ENCODE measurements at regions not wholly inside any gene's neighbourhood (a gene's known extent, or its start where the extent isn't known, plus 50 kb on each side); places are given as distances from the start of the nearest gene placed in this dataset.

DNA sequence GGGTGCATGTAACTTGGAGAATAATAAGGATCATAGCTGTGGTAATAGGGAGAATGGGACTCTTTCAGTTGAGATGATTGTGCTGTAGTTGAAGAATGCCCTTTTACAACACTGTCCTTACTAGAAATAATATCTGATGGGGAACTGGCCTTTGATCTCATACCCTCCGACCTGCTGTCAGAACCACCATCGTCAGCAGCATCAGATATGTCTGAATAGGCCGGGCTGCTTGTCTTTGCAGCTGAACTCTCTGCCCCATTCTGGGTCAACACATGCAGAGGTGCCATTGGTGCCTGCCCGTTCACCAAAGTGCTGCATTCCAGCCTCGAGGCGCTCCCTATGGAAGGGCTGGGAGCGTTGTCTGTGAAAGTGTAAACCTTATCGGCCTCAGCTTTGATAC, 99.1 kb downstream of the ZNF608 start:
- DNase-seq (ENCODE audit: low read depth in 2 of 2, low spot score in 1 of 2): no peak

DNA sequence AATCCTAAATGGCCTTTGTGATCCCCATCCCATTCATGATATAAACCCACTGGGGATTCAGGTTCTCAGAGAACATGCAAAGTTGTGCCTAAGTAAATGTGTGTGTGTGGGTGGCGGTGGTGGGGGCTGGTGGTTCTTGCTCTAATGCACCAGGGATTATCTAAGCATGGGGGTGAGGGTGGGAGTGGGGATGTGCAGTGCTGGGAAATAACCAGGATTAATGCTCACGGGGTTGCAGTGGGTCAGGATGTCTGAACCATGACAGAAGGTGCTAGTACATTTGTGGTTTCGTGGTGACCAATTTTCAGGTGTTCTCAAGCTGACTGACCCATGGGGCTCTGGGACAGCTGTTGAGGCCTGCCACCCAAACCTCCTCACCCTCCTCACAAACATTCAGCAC, 101.0 kb downstream of the ZNF608 start:
- no peak for DNase-seq (ENCODE audit: low read depth in 2 of 2, low spot score in 1 of 2)

DNA sequence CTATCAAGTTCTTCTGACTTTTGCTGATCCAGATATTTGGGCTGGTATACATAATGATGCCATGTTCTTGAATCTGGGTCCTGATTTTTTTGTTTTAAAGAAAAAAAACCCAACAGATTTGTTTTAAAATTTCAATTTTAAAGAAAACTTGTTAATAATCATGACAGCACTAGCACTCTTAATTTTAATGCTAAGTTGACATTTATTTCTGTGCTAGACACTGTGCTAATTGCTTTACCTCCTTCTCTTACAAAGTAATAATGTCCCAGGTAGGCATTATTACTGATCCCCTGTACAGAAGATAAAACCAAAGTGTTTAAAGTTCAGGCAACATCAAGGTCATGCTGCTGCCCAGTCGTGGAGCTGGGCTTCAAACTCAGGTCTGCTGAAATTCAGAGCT, 101.9 kb downstream of the ZNF608 start:
- no peak for DNase-seq (ENCODE audit: low read depth in 2 of 2, low spot score in 1 of 2)

DNA sequence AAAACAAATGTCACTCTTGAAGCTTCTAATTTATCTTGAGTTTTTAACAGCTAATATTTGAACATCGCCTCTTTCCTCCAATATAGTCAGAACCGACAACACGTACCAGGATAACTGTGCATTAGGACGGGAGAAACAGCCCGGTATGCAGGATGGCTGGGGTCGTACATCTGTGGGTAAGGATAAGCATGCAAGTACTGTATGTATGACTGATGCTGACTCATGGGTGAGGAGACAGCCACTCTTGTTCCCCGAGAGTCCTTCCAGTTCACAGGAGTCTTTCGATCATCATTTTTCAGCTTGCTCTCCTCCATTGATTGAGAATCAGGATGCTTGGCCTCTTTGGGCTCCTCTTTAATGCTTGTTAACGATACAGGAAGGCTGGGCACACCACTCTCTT, 102.3 kb downstream of the ZNF608 start:
- DNase-seq (ENCODE audit: low read depth in 2 of 2, low spot score in 1 of 2): no peak

DNA sequence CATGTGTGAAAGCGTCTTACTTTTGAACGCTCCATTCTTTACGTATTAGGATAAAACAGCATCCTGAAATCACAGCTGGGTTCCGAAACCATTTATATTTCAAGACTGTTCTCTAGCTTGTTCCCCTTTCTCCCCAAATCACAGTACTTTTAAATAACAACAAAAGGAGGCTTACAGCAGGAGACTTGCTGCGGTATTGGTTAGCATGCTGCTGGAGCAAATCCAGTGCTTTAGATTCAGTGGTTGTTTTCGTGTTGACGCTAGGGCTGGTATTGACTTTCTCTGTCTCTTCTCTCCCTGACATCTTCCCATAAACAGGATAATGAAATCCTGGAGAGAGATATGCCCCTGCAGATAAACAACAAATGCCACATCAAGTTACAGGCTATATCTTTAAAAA, 103.1 kb downstream of the ZNF608 start:
- DNase-seq (ENCODE audit: low read depth in 2 of 2, low spot score in 1 of 2): no peak

DNA sequence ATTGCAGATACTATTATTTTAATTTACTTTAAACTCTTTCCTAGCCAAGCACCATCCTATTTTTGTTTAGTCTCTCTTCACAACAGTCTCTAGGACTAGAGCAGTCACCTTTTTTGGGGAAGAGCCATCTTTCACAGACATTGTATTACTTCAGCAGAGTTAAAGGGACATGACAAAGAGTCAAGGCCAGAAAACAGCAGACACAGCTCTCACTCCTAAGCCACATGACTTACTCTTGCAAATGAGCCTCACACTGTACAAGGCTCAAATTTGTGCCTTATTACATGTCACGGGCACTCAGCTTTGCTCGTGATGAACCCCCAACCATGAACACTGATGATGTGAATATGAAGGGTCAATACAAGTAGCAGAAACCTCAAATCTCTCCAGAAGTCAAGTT, 104.3 kb downstream of the ZNF608 start:
- DNase-seq (ENCODE audit: low read depth in 2 of 2, low spot score in 1 of 2): no peak

DNA sequence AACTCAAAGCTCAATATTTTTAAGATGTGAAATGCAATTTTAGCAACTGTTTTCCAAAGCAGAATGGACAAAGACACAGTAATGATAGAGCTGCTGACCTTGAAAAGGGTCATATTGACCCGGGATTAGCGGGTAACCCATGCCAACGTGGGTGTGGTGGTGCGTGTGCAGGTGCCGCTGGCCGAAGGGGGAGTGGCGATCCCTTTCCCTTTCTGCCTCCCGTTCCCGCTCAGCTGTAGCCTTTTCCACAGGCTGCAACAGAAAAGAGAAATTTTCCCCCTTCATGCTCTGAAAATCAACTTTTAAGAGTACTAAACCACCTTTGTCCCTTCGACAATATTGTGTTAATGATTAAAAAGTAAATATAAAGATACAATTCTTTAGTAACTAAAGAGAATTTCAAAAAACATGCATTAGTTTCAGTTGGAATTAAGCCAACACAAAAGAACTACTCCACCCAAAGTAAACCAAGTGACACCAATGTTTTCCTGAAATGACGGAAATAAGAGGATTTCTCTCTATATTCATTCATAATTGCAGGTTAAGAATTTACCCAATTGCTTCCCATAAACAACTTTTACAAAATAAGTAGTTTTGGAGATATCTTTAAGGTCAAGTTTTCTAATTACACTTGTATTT, 105.2 kb downstream of the ZNF608 start:
- no peak for DNase-seq (ENCODE audit: low read depth in 2 of 2, low spot score in 1 of 2)

DNA sequence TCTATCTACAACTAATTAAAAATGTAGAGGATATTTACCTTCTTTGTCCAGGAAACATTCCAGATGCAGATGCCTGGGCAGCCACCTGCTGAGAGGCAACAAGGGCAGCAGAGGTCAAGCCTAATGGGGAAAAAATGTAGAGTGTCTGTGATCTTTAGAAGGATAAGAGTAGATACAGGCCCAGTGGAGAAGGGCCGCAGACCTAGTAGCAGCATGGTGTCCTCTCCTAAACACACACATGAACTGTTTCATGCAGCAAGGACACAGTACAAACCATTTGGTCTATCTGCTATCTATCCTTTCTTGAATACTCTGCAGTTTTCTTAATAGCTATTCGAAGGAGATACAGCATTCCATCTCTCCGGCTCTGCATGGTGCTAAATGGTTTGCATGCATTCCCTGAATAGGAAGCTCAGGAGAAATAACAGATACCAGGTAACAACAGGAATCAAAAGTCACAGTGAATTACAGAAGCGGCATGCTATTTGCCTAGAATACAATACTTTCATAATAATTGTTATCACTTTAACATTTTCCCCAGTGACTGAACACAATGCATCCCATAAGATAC, 107.3 kb downstream of the ZNF608 start:
- no peak for DNase-seq (ENCODE audit: low read depth in 2 of 2, low spot score in 1 of 2)

DNA sequence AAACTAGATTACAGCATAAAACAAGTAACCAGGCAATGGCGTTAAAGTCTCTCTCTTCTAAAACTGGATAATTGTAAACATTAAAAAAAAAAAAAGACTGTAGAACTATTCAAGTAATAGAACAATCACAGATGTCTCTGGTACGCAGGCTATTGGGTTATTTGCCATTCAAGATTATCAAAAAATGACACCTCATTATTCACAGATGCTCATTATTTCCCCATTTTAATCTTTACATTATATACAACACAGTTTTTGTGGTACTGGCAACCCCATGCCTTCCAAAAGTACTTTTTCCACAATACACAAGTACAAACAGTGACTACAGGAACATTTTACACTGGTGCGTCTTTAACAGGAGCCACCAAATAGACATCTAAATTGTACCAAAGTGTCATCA, 109.4 kb downstream of the ZNF608 start:
- DNase-seq (ENCODE audit: low read depth in 2 of 2, low spot score in 1 of 2): no peak

DNA sequence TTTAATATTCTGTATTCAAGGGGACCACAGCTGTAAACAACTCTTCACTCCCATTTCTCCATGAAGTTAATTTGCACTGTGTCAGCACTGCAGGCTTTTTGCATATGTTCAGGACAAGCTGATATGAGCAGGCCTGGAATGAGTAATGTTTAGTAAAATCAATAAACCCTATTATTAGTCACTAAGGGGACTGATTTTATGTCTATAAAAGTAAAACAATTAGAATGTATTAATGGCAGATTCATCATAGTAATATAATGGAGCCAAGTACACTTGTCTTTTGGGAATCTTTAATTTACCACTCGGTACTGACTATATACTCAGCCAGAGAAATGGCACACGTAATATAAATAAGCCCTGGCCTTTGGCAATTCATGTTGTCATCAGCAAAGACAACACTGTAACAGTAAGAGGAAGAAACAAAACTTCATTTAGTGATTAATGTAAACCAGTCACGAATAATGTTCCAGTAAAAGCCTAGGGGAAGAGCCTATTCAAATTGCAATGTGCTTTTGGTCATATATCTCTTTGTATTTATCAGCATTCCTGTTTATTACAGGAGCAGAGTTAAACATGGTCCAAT, 111.6 kb downstream of the ZNF608 start:
- no peak for DNase-seq (ENCODE audit: low read depth in 2 of 2, low spot score in 1 of 2)

DNA sequence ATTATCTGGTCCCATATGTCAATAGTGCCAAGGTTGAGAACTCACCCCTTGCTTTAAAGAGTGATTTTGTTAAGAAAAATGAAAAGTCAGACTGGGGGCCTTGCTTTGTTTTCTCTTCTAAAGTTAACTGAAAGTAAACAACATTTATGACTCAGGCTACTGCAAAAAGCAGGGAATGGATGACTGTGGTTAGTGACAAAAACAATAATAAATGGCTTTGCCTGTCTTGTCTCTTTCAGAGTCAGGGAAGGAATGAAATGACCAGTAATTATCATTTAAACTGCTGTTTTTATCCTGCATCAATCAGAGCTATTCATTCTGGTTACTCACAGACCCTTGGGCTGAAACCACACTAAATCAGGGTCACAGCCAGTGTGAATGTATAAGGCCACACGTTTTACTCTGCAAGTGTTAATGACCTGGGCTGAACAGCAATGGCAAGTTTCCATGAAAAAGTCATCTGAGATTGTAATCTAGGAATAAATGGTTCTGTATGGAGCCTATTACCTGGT, 112.2 kb downstream of the ZNF608 start:
- no peak for DNase-seq (ENCODE audit: low read depth in 2 of 2, low spot score in 1 of 2)

DNA sequence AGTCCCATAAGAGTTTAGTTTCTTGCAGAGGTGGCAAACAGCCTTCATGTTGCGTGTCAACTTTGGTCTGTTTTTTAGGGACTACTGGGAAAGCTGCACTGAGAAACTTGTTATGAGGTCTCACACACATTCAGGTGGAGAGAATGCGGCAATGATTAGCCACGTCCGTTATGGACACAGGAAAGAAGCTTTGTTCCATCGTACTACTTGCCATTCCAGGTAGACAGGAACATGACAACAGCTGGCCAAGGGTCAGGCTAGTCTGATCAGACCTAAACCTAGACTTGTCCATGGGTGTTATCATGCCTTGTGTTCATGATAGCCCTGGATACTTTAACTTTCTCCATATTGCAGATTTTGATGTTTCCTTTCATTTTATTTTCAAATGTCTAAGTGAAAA, 113.2 kb downstream of the ZNF608 start:
- no peak for DNase-seq (ENCODE audit: low read depth in 2 of 2, low spot score in 1 of 2)

DNA sequence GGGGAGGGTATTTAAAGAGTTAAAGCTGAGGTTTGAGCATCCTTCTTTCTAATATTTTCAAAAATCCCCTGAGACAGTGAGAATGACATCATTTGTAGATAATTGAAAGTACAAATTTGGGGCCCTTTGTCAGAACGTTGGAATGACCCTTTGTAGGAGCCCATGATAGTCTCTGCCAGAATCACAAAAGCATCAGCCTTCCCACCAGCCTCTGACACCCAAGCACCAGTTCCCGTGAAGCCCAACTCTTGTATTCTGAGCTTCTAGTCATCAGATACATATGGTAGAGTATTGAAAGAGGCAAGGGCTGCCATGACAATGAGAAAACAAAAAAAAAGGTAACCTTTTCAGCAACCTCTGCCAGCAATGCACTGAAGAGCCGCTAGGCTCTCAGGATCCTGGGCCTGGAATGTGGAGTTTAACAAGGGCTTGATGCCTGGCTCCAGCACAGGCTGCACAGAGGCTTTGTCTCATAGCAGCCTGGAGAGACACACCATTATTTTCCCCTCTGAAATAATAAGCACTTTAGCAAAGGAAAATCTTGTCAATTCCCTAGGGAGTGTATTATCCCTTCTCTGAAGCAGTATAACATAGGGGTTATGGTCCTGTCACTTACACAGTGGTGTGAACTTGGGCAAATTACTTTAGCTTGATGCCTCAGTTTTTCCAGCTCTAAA, 114.4 kb downstream of the ZNF608 start:
- DNase-seq (ENCODE audit: low read depth in 2 of 2, low spot score in 1 of 2): no peak

DNA sequence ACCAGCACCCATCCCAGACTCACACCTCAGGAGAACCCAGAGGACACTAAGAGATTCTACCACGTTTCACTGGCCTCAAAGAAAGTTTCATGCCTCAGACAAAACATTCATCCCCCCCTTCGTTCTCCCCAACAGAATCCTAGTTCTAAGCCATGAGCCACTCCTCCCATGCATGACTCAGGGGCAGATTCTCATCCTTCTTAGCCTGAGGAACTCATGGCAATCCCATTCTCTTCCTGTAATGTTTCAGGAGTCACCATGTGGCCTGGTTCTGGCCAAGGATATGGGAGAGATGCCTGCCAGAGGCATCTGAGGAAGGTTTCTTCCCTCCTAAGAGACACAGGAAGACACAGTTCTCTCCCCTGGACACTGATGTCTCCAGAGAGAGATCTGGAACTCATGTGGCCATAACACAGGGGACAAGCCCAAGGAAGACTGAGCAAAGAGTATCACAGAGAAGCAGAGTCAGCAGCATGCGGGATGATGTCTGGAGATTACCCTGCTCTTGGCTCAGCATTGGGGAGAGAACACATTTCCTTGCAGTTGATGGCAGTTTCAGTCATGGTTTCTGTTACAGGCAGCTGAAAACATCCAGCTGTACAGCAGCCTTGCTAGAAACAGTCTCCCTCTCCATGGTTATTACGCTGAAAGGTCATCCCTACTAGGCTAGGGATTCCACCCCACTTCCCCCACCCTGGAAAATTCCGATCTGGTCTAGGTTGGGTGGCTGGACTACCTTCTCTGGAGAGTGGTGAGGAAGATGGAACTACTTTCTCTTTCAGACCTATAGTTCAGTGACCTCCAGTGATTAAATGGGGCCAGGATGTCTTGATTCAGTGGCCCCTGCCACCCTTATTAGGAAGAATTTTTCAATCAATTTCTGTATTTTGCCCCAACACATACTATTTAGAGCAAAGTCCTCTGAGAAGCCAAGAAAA, 115.4 kb downstream of the ZNF608 start:
- DNase-seq (ENCODE audit: low read depth in 2 of 2, low spot score in 1 of 2): no peak

DNA sequence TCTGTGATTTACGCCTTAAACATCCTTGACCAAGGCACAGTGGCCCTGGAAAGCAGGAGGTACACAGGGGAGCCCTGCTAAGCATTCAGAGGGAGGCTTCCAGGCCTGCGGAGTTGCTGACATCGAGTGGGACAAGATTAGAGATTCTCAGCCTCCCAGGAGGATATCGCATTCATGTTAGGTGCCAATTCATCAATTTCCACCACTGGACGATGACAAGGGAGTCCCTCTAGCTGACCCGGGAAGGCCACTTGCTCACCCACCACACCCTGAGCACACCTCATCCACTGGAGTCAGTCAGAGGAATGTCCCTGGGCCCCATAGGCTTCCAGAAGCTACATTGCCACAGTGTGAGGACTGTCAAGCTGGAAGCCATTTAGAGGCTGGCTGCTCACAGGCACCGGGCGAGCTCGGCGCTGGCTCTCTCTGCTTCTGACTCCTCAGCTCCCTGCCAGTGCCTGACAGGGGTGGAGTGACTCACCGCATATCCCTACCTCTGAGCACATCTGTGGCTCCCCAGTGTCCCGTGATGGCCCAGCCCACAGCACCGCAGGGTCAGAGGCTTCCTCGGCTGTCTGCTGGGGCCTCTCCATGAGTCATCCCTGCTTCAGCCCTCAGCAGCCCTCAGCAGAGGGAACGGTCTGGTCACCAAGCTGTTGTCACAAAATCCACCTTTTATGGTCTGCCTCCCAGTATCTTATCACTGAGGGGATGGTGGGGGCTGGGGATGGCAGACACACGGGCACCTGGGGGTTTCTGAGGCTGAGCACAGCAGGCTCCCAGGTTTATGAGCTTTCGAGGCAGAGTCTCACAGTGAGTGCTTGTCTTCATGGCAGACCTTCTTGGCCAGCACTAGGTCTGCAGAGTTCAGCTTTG, 117.5 kb downstream of the ZNF608 start:
- DNase-seq (ENCODE audit: low read depth in 2 of 2, low spot score in 1 of 2): no peak

DNA sequence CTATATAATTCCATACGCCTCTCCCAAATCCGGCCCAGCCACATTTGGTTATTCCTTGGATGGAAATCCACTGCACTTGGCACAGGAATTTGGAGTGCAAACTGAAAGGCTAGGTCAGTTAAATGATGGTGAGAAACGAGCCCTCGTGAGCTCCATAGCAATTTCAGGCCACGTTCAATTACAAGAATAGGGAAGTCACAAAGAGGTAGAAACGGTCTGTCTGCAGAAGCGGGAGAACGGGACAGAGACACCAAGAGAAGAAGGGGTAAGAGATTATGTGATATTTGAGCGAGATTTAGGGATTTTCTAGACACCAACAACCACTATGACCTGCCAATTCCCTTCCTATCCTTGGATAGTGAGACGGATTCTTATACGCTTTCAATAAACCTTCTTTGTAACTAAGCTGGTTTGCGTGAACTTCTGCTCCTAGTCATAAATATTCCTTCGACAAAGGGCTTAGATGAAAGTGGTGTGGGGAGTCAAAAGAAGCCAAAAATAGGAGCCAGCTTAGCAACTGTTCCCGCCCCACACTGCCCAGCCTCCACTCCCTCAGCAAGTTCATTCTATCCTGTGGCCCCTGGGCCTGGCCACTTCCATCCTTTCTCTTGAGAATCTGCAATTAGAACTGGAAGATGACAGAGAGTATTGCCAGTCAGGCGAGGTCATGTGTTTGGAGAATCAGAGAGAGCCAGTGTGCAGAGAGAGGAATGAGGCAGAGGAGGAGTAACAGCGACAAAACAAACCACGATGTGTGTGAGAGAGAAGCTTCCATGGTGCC, 118.4 kb downstream of the ZNF608 start:
- no peak for DNase-seq (ENCODE audit: low read depth in 2 of 2, low spot score in 1 of 2)

DNA sequence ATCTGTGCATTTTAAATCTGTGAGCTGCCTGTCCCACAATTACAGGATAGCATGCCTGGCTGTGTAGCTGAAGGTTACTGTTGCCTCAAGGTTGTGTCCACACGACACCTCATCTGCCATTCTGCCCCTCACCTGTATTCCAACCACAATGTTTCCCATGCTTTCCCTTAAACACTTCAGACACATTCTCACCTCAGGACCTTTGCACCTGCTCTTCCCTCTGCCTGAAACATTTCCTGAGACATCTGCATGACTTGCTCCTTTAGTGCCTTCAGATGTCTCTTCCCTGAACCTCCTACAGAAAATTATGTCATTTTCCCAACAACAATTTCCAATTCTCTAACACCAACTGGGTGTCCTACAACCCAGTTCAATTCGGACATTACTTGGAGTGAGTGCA, 120.4 kb downstream of the ZNF608 start:
- no peak for DNase-seq (ENCODE audit: low read depth in 2 of 2, low spot score in 1 of 2)

DNA sequence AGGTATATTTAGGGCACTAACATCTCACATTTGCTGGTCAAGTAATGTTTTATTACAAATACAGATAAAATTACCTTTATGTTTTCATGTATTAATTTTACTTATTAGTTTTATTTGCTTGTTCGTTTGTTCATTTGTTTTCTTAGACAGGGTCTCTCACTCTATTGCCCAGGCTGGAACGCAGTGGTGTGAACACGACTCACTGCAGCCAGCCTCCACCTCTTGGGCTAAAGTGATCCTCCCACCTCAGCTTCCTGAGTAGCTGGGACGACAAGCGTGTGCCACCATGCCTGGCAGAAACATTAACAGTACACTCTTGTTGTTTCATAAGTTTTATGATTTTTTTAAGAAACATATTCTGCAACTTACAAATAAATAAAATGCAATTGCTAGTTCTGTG, 123.2 kb downstream of the ZNF608 start:
- DNase-seq (ENCODE audit: low read depth in 2 of 2, low spot score in 1 of 2): no peak

DNA sequence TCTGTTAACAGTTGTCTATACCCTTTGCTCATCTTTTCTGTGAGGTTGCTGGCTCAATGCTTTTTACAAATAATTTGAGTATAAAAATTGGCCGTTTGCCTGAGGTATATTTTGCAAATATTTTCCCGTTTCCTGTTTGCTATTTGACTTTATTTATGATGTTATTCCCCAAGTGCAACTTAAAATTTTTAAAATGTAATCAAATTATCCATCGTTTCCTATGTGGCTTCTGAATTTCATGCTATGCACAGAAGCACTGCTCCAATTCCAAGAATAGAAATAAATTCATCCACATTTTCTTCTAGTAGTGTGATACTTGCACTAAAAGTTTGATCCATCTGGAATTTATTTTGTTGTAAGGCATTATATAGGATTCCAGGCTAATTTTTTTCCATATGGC, 123.6 kb downstream of the ZNF608 start:
- no peak for DNase-seq (ENCODE audit: low read depth in 2 of 2, low spot score in 1 of 2)
